OCI-LY1 (cell line): ENCODE measurements at regions not wholly inside any gene's neighbourhood (a gene's known extent, or its start where the extent isn't known, plus 50 kb on each side); places are given as distances from the start of the nearest gene placed in this dataset.

ENCODE experiments used
- EZH2 ChIP-seq: fragments of 200-600 bp; sonication (generic), shearing (Covaris generic); IDR thresholded peaks from 2 replicates; pipeline ENCODE4 v1.8.0; 2017; ENCODE audit warnings: borderline replicate concordance, mixed run types, mild to moderate bottlenecking, antibody characterized with exemption, low read length, moderate library complexity, mixed read lengths
- TF ChIP-seq, protein P1 (sequence below): fragments of 200-600 bp; sonication (generic), shearing (Covaris generic); IDR thresholded peaks from 2 replicates; pipeline ENCODE4 v1.5.1; 2017; ENCODE audit warnings: mild to moderate bottlenecking, antibody characterized with exemption, low read length, moderate library complexity, mixed read lengths

DNA sequence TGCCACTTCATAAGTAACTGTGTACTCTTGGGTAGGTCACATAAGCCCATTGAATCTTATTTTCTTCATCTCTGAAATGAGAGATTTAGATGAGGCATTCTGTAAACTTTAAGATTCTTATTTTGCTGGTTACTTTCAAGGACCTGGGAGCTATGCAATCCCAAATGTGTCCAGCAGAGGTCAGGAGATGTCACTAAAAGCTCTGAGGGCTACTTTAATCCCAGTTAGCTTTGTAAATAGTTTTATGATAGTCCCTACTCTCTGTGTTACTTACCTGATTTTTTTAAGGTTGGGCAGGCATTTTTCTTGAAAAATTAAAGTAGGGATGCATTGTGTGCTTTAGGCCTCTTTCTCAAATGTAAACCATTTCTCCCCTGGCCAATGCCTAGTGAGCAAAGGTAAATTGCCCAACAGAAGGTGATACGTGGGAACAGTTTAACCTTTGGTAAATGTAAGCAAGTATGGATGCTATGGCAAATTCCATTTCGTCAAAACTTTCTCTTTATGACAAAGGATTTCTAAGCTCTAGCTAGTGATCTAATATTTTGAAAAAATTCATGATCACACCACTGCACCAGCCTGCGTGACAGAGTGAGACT lies 57.1 kb upstream of the WSB1 start:
- TF ChIP-seq, protein P1, sequence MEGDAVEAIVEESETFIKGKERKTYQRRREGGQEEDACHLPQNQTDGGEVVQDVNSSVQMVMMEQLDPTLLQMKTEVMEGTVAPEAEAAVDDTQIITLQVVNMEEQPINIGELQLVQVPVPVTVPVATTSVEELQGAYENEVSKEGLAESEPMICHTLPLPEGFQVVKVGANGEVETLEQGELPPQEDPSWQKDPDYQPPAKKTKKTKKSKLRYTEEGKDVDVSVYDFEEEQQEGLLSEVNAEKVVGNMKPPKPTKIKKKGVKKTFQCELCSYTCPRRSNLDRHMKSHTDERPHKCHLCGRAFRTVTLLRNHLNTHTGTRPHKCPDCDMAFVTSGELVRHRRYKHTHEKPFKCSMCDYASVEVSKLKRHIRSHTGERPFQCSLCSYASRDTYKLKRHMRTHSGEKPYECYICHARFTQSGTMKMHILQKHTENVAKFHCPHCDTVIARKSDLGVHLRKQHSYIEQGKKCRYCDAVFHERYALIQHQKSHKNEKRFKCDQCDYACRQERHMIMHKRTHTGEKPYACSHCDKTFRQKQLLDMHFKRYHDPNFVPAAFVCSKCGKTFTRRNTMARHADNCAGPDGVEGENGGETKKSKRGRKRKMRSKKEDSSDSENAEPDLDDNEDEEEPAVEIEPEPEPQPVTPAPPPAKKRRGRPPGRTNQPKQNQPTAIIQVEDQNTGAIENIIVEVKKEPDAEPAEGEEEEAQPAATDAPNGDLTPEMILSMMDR = peak; percentile 89
- no peak for TF ChIP-seq EZH2
